HUES64 (cell line): ENCODE measurements at regions not wholly inside any gene's neighbourhood (a gene's known extent, or its start where the extent isn't known, plus 50 kb on each side); places are given as distances from the start of the nearest gene placed in this dataset.
"Not testable (repeated sequence)": the region's sequence is repeated elsewhere in the genome, so short reads cannot be mapped to it uniquely, and the experiment has no call there.

Experiments
- H3K27ac ChIP-seq: 2 replicates; pipeline ENCODE4 v1.7.0; 2013; ENCODE audit warnings: low read depth, low read length, inconsistent platforms
- H3K27me3 ChIP-seq: 2 replicates; pipeline ENCODE4 v1.6.1; 2013; ENCODE audit warnings: mild to moderate bottlenecking, low read length; ENCODE audit not compliant: insufficient read depth
- H3K36me3 ChIP-seq: 2 replicates; pipeline ENCODE4 v1.6.1; 2013; ENCODE audit warnings: mild to moderate bottlenecking, low read length; ENCODE audit not compliant: insufficient read depth
- H3K4me1 ChIP-seq: 2 replicates; pipeline ENCODE4 v1.6.1; 2013; ENCODE audit warnings: mild to moderate bottlenecking, low read length, moderate library complexity; ENCODE audit not compliant: insufficient read depth
- H3K4me3 ChIP-seq: 2 replicates; pipeline ENCODE4 v1.5.1; 2013; ENCODE audit warnings: mild to moderate bottlenecking, low read length, moderate library complexity
- H3K9ac ChIP-seq: 2 replicates; pipeline ENCODE4 v1.6.1; 2013; ENCODE audit warnings: mild to moderate bottlenecking, low read depth, low read length
- H3K9me3 ChIP-seq: 2 replicates; pipeline ENCODE4 v1.6.1; 2013; ENCODE audit warnings: low read depth, low read length; ENCODE audit not compliant: insufficient read depth
- WGBS: fragments of 150-250, 120-280 bp; methylation state at CpG from one replicate; pipeline ENCODE4 v1.1.7; 2013; ENCODE audit warnings: missing lambda C conversion rate; 5-methylcytosine and 5-hydroxymethylcytosine counted together

GRCh38 chr21:35601211-35601610 is 459.1 kb downstream of the SETD4 start:
- WGBS, result 93% methylated on average over 3 of the region's 4 CpGs
- Histone ChIP-seq H3K4me1 (peaks cover 13% of the 10 kb centered on the region; the same call in 1 of the 2 replicates), H3K36me3 (no peaks in the 10 kb centered on the region), H3K9me3 (no peaks in the 10 kb centered on the region), H3K27me3 (no peaks in the 10 kb centered on the region), H3K4me3 (no peak overlapping the region), H3K9ac (no peak overlapping the region), H3K27ac (no peak overlapping the region)

- 88% methylated on average over 8 of the region's 8 CpGs for WGBS
- H3K4me1 ChIP-seq, result peaks cover 13% of the 10 kb centered on the region; the same call in 1 of the 2 replicates
These were observed 461.2 kb downstream of the SETD4 start for GRCh38 chr21:35599164-35599563.

GRCh38 chr21:35597750-35598339 is 462.5 kb downstream of the SETD4 start:
- H3K27ac ChIP-seq, result no peak overlapping the region
- H3K36me3 ChIP-seq, result no peaks in the 10 kb centered on the region
- H3K4me1 ChIP-seq, result peaks cover 16% of the 10 kb centered on the region
- no peaks in the 10 kb centered on the region for H3K27me3 ChIP-seq
- H3K4me3 ChIP-seq, result no peak overlapping the region
- no peak overlapping the region for H3K9ac ChIP-seq
- WGBS, result 95% methylated on average over 7 of the region's 7 CpGs
- H3K9me3 ChIP-seq, result no peaks in the 10 kb centered on the region

More at GRCh38 chr21:35599164-35599563, 461.2 kb downstream of the SETD4 start:
- Histone ChIP-seq H3K9me3 (no peaks in the 10 kb centered on the region), H3K9ac (no peak overlapping the region), H3K27me3 (no peaks in the 10 kb centered on the region), H3K36me3 (no peaks in the 10 kb centered on the region), H3K27ac (no peak overlapping the region), H3K4me3 (no peak overlapping the region)

- no peaks in the 10 kb centered on the region for H3K9me3 ChIP-seq
- H3K27ac ChIP-seq, result no peak overlapping the region
- H3K4me3 ChIP-seq, result no peak overlapping the region
- H3K9ac ChIP-seq, result no peak overlapping the region
- peaks cover 29% of the 10 kb centered on the region for H3K4me1 ChIP-seq
- no peaks in the 10 kb centered on the region for H3K27me3 ChIP-seq
- 97% methylated on average over 5 of the region's 5 CpGs for WGBS
- H3K36me3 ChIP-seq, result no peaks in the 10 kb centered on the region
These were observed 465.4 kb downstream of the SETD4 start for GRCh38 chr21:35594905-35595304.

- no peak overlapping the region for H3K4me3 ChIP-seq
- 27% methylated on average over 5 of the region's 5 CpGs for WGBS
These were observed 467.3 kb downstream of the SETD4 start for GRCh38 chr21:35593000-35593502.

GRCh38 chr21:35590284-35590683 is 470.0 kb downstream of the SETD4 start:
- WGBS, result 98% methylated on average over 3 of the region's 3 CpGs
- not testable (repeated sequence) for H3K27ac ChIP-seq, H3K4me3 ChIP-seq, H3K36me3 ChIP-seq, H3K9ac ChIP-seq, H3K27me3 ChIP-seq, H3K9me3 ChIP-seq
- peaks cover 41% of the 10 kb centered on the region for H3K4me1 ChIP-seq

More at GRCh38 chr21:35593000-35593502, 467.3 kb downstream of the SETD4 start:
- Histone ChIP-seq H3K9me3 (no peaks in the 10 kb centered on the region), H3K27me3 (no peaks in the 10 kb centered on the region), H3K36me3 (no peaks in the 10 kb centered on the region), H3K27ac (peak overlapping the region; percentile 22), H3K4me1 (peaks cover 29% of the 10 kb centered on the region), H3K9ac (no peak overlapping the region)

- no peaks in the 10 kb centered on the region for H3K36me3 ChIP-seq
- no peak overlapping the region for H3K27ac ChIP-seq
- H3K4me1 ChIP-seq, result peaks cover 31% of the 10 kb centered on the region
- no peaks in the 10 kb centered on the region for H3K27me3 ChIP-seq
- WGBS, result 95% methylated on average over 8 of the region's 8 CpGs
- H3K9me3 ChIP-seq, result no peaks in the 10 kb centered on the region
- no peak overlapping the region for H3K9ac ChIP-seq
- no peak overlapping the region for H3K4me3 ChIP-seq
These were observed 472.4 kb downstream of the SETD4 start for GRCh38 chr21:35587841-35588380.

GRCh38 chr21:35586305-35586704 is 474.0 kb downstream of the SETD4 start:
- Histone ChIP-seq H3K27me3 (no peaks in the 10 kb centered on the region), H3K9ac (0 out of 2 replicates have a peak overlapping the region, but pooled peaks have one; percentile 6), H3K9me3 (no peaks in the 10 kb centered on the region), H3K27ac (no peak overlapping the region), H3K4me1 (peaks cover 15% of the 10 kb centered on the region), H3K36me3 (no peaks in the 10 kb centered on the region), H3K4me3 (no peak overlapping the region)
- WGBS, result 82% methylated on average over 4 of the region's 4 CpGs

- Histone ChIP-seq H3K27me3 (no peaks in the 10 kb centered on the region), H3K27ac (no peak overlapping the region), H3K36me3 (no peaks in the 10 kb centered on the region), H3K4me1 (peaks cover 13% of the 10 kb centered on the region), H3K4me3 (no peak overlapping the region), H3K9me3 (no peaks in the 10 kb centered on the region), H3K9ac (no peak overlapping the region)
- 92% methylated on average over 4 of the region's 5 CpGs for WGBS
These were observed 474.4 kb downstream of the SETD4 start for GRCh38 chr21:35585878-35586277.

- Histone ChIP-seq H3K4me3 (no peak overlapping the region), H3K9ac (no peak overlapping the region), H3K27ac (no peak overlapping the region), H3K4me1 (peaks cover 13% of the 10 kb centered on the region), H3K9me3 (no peaks in the 10 kb centered on the region), H3K27me3 (no peaks in the 10 kb centered on the region), H3K36me3 (no peaks in the 10 kb centered on the region)
- 76% methylated on average over 6 of the region's 6 CpGs for WGBS
These were observed 475.2 kb downstream of the SETD4 start for GRCh38 chr21:35585155-35585554.

GRCh38 chr21:35583566-35584216 is 476.6 kb downstream of the SETD4 start:
- H3K4me3 ChIP-seq, result no peak overlapping the region
- no peaks in the 10 kb centered on the region for H3K36me3 ChIP-seq
- H3K9ac ChIP-seq, result no peak overlapping the region
- H3K27ac ChIP-seq, result no peak overlapping the region
- H3K4me1 ChIP-seq, result peaks cover 13% of the 10 kb centered on the region
- no peaks in the 10 kb centered on the region for H3K27me3 ChIP-seq
- WGBS, result 92% methylated on average over 8 of the region's 8 CpGs
- no peaks in the 10 kb centered on the region for H3K9me3 ChIP-seq
